ENCODE measurements at regions not wholly inside any gene's neighbourhood (a gene's known extent, or its start where the extent isn't known, plus 50 kb on each side); places are given as distances from the start of the nearest gene placed in this dataset.

- no peaks in the 10 kb centered on the region for H3K9me3 ChIP-seq (ENCODE audit: control insufficient read depth, low read length)
- intact Hi-C loops (cut with DNase I) = no loop called here
- no peak overlapping the region for H3K4me3 ChIP-seq (ENCODE audit: low read length)
- WGBS = 71% methylated on average over 1 of the region's 1 CpG
- ATAC-seq (no peak), DNase-seq (no peak)
- no peaks in the 10 kb centered on the region for H3K4me1 ChIP-seq (ENCODE audit: control insufficient read depth, insufficient read depth, low read length)
- no peaks in the 10 kb centered on the region for H3K27me3 ChIP-seq (ENCODE audit: control insufficient read depth, insufficient read depth)
- H3K27ac ChIP-seq (ENCODE audit: low read length) = no peak overlapping the region
Measured at GRCh38 chr16:65846210-65846602, 520.3 kb upstream of the CDH5 start.

- no peak overlapping the region for H3K27ac ChIP-seq (ENCODE audit: low read length)
- no peak for DNase-seq
- WGBS = 48% methylated on average over 4 of the region's 4 CpGs
- H3K4me3 ChIP-seq (ENCODE audit: low read length) = no peak overlapping the region
- no peaks in the 10 kb centered on the region for H3K4me1 ChIP-seq (ENCODE audit: control insufficient read depth, insufficient read depth, low read length)
- no peaks in the 10 kb centered on the region for H3K9me3 ChIP-seq (ENCODE audit: control insufficient read depth, low read length)
- peak; percentile 54 to 71 for ATAC-seq
- no peaks in the 10 kb centered on the region for H3K27me3 ChIP-seq (ENCODE audit: control insufficient read depth, insufficient read depth)
- intact Hi-C loops (cut with DNase I) = no loop called here
Measured at GRCh38 chr16:65845466-65846209, 520.9 kb upstream of the CDH5 start.

GRCh38 chr16:65843941-65844340, 522.5 kb upstream of the CDH5 start:
- intact Hi-C loops (cut with DNase I) = no loop called here
- no peaks in the 10 kb centered on the region for H3K27me3 ChIP-seq (ENCODE audit: control insufficient read depth, insufficient read depth)
- H3K9me3 ChIP-seq (ENCODE audit: control insufficient read depth, low read length) = no peaks in the 10 kb centered on the region
- H3K4me1 ChIP-seq (ENCODE audit: control insufficient read depth, insufficient read depth, low read length) = no peaks in the 10 kb centered on the region
- H3K4me3 ChIP-seq (ENCODE audit: low read length) = no peak overlapping the region
- WGBS = 80% methylated on average over 2 of the region's 2 CpGs
- ATAC-seq (no peak), DNase-seq (no peak)
- H3K27ac ChIP-seq (ENCODE audit: low read length) = no peak overlapping the region

DNA sequence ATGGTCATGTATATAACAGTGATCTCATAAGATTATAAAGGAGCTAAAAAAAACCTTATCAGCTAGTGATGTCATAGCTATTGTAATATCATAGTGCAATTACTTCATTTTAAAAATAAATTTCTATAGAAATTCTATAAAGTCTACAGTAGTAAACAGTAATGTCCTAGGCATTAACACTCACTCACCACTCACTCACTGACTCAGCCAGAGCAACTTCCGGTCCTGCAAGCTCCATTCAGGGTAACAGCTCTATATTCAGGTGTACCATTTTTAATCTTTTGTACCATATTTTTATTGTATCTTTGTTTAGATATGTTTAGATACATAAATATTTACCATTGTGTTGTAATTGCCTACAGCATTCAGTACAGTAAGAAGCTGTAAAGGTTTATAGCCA, 524.4 kb upstream of the CDH5 start:
- Histone ChIP-seq H3K4me1 (ENCODE audit: control insufficient read depth, insufficient read depth, low read length) (no peaks in the 10 kb centered on the region), H3K4me3 (ENCODE audit: low read length) (no peak overlapping the region), H3K27ac (ENCODE audit: low read length) (no peak overlapping the region), H3K27me3 (ENCODE audit: control insufficient read depth, insufficient read depth) (no peaks in the 10 kb centered on the region), H3K9me3 (ENCODE audit: control insufficient read depth, low read length) (no peaks in the 10 kb centered on the region)
- intact Hi-C loops (cut with DNase I) = no loop called here
- no peak for DNase-seq
- 71% methylated on average over 1 of the region's 1 CpG for WGBS
- ATAC-seq = no peak

- WGBS = 95% methylated on average over 3 of the region's 3 CpGs
- intact Hi-C loops (cut with DNase I) = no loop called here
- H3K27ac ChIP-seq (ENCODE audit: low read length) = no peak overlapping the region
- no peaks in the 10 kb centered on the region for H3K27me3 ChIP-seq (ENCODE audit: control insufficient read depth, insufficient read depth)
- DNase-seq (no peak), ATAC-seq (no peak)
- H3K4me1 ChIP-seq (ENCODE audit: control insufficient read depth, insufficient read depth, low read length) = no peaks in the 10 kb centered on the region
- H3K4me3 ChIP-seq (ENCODE audit: low read length) = no peak overlapping the region
- no peaks in the 10 kb centered on the region for H3K9me3 ChIP-seq (ENCODE audit: control insufficient read depth, low read length)
Measured at GRCh38 chr16:65838001-65838400, 528.5 kb upstream of the CDH5 start.

- H3K9me3 ChIP-seq (ENCODE audit: control insufficient read depth, low read length) = no peaks in the 10 kb centered on the region
- intact Hi-C loops (cut with DNase I) = no loop called here
- no peaks in the 10 kb centered on the region for H3K4me1 ChIP-seq (ENCODE audit: control insufficient read depth, insufficient read depth, low read length)
- H3K4me3 ChIP-seq (ENCODE audit: low read length) = no peak overlapping the region
- no peak overlapping the region for H3K27ac ChIP-seq (ENCODE audit: low read length)
- H3K27me3 ChIP-seq (ENCODE audit: control insufficient read depth, insufficient read depth) = no peaks in the 10 kb centered on the region
- no peak for DNase-seq
- no peak for ATAC-seq
- 91% methylated on average over 3 of the region's 3 CpGs for WGBS
Measured at GRCh38 chr16:65837464-65837863, 529.0 kb upstream of the CDH5 start.

- intact Hi-C loops (cut with DNase I) = no loop called here
- Histone ChIP-seq H3K9me3 (ENCODE audit: control insufficient read depth, low read length) (no peaks in the 10 kb centered on the region), H3K4me3 (ENCODE audit: low read length) (no peak overlapping the region), H3K27ac (ENCODE audit: low read length) (no peak overlapping the region), H3K4me1 (ENCODE audit: control insufficient read depth, insufficient read depth, low read length) (no peaks in the 10 kb centered on the region), H3K27me3 (ENCODE audit: control insufficient read depth, insufficient read depth) (no peaks in the 10 kb centered on the region)
- DNase-seq (no peak), ATAC-seq (no peak)
Measured at GRCh38 chr16:65834688-65835087, 531.8 kb upstream of the CDH5 start.

GRCh38 chr16:65833171-65833871, 533.2 kb upstream of the CDH5 start:
- Histone ChIP-seq H3K27ac (ENCODE audit: low read length) (no peak overlapping the region), H3K4me1 (ENCODE audit: control insufficient read depth, insufficient read depth, low read length) (no peaks in the 10 kb centered on the region), H3K4me3 (ENCODE audit: low read length) (no peak overlapping the region), H3K9me3 (ENCODE audit: control insufficient read depth, low read length) (no peaks in the 10 kb centered on the region), H3K27me3 (ENCODE audit: control insufficient read depth, insufficient read depth) (no peaks in the 10 kb centered on the region)
- WGBS = 62% methylated on average over 4 of the region's 4 CpGs
- DNase-seq (no peak), ATAC-seq (no peak)
- intact Hi-C loops (cut with DNase I) = no loop called here

GRCh38 chr16:65832679-65833078, 533.8 kb upstream of the CDH5 start:
- Histone ChIP-seq H3K4me1 (ENCODE audit: control insufficient read depth, insufficient read depth, low read length) (no peaks in the 10 kb centered on the region), H3K4me3 (ENCODE audit: low read length) (no peak overlapping the region), H3K27me3 (ENCODE audit: control insufficient read depth, insufficient read depth) (no peaks in the 10 kb centered on the region), H3K9me3 (ENCODE audit: control insufficient read depth, low read length) (no peaks in the 10 kb centered on the region), H3K27ac (ENCODE audit: low read length) (no peak overlapping the region)
- ATAC-seq = no peak
- WGBS = 58% methylated on average over 1 of the region's 1 CpG
- no peak for DNase-seq
- intact Hi-C loops (cut with DNase I) = no loop called here

DNA sequence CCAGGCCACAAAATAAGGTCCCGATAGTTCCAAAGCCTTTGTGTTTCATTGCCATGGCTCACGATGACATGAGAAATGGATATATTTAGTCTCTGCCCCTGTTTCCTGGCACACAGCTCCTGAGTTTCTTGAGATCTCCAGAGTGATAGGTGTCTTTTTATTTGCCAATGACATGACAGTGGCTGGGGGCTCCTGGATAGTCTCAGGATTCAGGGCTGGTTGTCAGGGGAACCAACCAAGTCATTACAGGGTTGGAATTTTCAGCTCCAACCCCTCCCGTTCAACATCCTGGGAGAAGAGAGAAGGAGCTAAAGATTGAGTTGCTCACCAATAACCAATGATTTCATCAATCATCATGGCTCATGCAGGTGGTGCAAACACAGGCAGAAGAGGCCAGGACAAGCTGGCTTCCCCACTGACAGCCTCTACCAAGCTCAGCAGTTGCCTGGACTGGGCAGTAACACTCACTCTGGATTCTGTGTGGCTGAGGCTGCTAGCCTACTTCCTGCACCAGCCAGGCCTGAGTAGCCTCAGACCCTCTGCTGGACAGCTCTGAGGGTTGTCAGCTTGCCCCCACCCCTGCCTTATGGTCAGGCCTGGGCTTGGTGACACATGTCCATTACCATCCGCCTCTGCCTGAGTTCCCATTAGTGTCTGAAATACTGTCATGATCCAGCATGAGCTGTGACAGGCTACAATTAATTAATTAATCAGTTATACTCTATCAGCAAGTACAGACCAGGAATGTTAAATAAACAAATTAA, 534.4 kb upstream of the CDH5 start:
- H3K9me3 ChIP-seq (ENCODE audit: control insufficient read depth, low read length) = no peaks in the 10 kb centered on the region
- no peaks in the 10 kb centered on the region for H3K4me1 ChIP-seq (ENCODE audit: control insufficient read depth, insufficient read depth, low read length)
- no peaks in the 10 kb centered on the region for H3K27me3 ChIP-seq (ENCODE audit: control insufficient read depth, insufficient read depth)
- no peak overlapping the region for H3K27ac ChIP-seq (ENCODE audit: low read length)
- intact Hi-C loops (cut with DNase I) = no loop called here
- no peak for DNase-seq
- no peak for ATAC-seq
- WGBS = 90% methylated on average over 4 of the region's 4 CpGs
- H3K4me3 ChIP-seq (ENCODE audit: low read length) = no peak overlapping the region

DNA sequence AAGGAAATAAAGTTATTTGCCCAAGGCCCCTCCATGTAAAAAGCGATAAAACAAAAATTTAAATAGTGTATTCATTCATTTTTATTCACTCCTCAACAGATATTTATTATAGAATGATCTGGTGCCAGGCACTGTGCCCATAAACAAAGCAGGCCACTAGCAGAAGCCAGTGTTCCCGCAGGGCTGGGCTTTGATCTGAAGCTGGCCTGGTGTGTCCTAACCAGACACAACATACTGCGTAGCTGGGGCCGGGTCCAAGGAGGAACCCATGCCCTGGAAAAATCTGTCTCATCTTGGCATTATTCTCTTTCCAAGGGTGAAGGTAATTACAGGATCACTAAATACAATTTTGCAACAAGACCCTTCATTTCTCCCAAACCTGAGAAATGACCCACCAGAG, 537.4 kb upstream of the CDH5 start:
- H3K4me1 ChIP-seq (ENCODE audit: control insufficient read depth, insufficient read depth, low read length) = no peaks in the 10 kb centered on the region
- no peak overlapping the region for H3K27ac ChIP-seq (ENCODE audit: low read length)
- WGBS = 82% methylated on average over 4 of the region's 4 CpGs
- ATAC-seq = no peak
- DNase-seq = peak in 1 of 3 donors; percentile 36
- intact Hi-C loops (cut with DNase I) = no loop called here
- H3K9me3 ChIP-seq (ENCODE audit: control insufficient read depth, low read length) = no peaks in the 10 kb centered on the region
- H3K4me3 ChIP-seq (ENCODE audit: low read length) = no peak overlapping the region
- no peaks in the 10 kb centered on the region for H3K27me3 ChIP-seq (ENCODE audit: control insufficient read depth, insufficient read depth)
